ENCODE measurements at regions not wholly inside any gene's neighbourhood (a gene's known extent, or its start where the extent isn't known, plus 50 kb on each side); places are given as distances from the start of the nearest gene placed in this dataset.

DNA sequence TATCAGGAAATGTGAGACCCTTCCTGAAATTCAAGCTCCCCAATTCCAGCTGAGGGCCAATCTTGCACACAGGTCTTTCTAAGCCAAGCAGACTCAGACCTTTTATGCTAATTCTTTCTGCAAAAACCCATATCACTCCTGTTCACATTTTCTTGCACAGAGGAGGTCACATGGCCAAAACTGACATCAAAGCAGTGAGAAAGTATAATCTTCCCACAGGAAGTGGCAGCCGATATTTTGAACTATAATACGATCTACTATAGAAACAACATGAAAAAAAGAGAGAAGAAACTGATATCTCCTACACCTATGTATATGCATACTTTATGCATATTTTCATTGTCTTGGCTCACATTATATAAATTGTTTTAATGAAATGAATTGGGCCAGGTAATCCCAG, 132.9 kb upstream of the SSTR1 start:
- H3K4me1 ChIP-seq: no peaks in the 10 kb centered on the region
- H3K4me3 ChIP-seq: no peak overlapping the region
- H3K36me3 ChIP-seq (replicated peaks): no peaks in the 10 kb centered on the region
- in situ Hi-C loops (cut with MboI; ENCODE audit: low sequenced_read_pairs): no loop called here
- H3K9me3 ChIP-seq: no peaks in the 10 kb centered on the region
- H3K27me3 ChIP-seq (ENCODE audit: low read depth): no peaks in the 10 kb centered on the region
- DNase-seq (ENCODE audit: low spot score in 2 of 2): no peak

DNA sequence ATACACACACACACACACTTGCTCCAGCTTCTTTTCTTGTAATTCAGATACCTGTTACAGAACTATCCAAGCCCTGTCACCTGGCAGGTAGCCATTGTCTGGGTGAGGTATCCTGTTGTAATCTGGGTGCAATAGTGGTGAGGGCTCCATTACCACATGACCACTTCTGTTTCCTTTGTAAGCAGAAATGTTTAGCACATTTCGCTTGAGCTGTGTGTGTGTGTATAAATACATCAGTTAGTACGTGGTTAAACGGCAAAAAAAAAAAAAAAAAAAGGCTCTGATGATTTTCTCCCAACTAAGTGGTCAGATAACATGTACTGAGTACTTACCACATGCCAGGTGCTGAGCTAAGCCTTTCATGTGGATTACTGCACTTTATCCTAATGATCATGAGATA, 129.3 kb upstream of the SSTR1 start:
- H3K36me3 ChIP-seq (replicated peaks): no peaks in the 10 kb centered on the region
- no peaks in the 10 kb centered on the region for H3K9me3 ChIP-seq
- H3K4me3 ChIP-seq: no peak overlapping the region
- H3K4me1 ChIP-seq: no peaks in the 10 kb centered on the region
- no peak for DNase-seq (ENCODE audit: low spot score in 2 of 2)
- no peaks in the 10 kb centered on the region for H3K27me3 ChIP-seq (ENCODE audit: low read depth)
- in situ Hi-C loops (cut with MboI; ENCODE audit: low sequenced_read_pairs): no loop called here

DNA sequence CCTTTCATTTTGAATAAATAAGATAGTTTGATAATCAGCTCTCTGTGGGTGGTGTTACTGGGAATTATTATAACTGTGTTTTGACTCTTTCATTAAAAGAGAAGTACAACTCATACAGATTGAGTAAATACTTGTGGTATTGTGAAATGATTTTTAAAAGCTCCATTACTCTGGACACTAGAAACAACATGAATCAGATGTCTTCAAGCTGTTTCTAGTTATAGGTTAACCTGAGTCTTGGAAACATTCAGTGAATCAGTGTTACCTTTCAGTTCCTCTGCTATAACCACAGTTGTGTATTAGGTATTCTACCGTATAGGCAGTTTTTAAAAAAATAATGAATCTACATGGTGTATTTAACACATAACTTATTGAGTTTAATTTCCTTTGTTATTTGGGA, 128.4 kb upstream of the SSTR1 start:
- DNase-seq (ENCODE audit: low spot score in 2 of 2): no peak
- H3K36me3 ChIP-seq (replicated peaks): no peaks in the 10 kb centered on the region
- H3K9me3 ChIP-seq: no peaks in the 10 kb centered on the region
- in situ Hi-C loops (cut with MboI; ENCODE audit: low sequenced_read_pairs): no loop called here
- H3K4me1 ChIP-seq: no peaks in the 10 kb centered on the region
- no peaks in the 10 kb centered on the region for H3K27me3 ChIP-seq (ENCODE audit: low read depth)
- H3K4me3 ChIP-seq: no peak overlapping the region

DNA sequence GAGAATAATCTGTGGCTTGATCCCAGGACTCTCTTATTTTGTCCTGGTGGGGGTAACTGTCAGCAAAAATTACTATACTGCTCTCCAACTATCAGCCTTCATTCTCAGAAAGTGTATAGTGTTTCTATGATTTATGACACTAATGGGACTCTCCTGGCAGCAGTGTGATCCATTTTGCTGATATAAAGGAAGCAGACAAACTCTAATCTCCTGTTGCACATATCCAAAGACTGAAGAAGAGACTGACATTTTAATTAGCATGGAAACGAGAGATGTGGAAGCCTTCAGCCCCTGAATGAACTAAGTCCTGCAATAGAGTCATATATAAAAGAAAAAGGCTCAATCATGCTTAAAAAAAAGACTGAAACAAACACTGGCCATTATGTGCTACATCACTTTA, 127.8 kb upstream of the SSTR1 start:
- Histone ChIP-seq H3K4me1 (no peaks in the 10 kb centered on the region), H3K4me3 (no peak overlapping the region), H3K9me3 (no peaks in the 10 kb centered on the region), H3K36me3 (replicated peaks) (no peaks in the 10 kb centered on the region), H3K27me3 (ENCODE audit: low read depth) (no peaks in the 10 kb centered on the region)
- in situ Hi-C loops (cut with MboI; ENCODE audit: low sequenced_read_pairs): no loop called here
- no peak for DNase-seq (ENCODE audit: low spot score in 2 of 2)

DNA sequence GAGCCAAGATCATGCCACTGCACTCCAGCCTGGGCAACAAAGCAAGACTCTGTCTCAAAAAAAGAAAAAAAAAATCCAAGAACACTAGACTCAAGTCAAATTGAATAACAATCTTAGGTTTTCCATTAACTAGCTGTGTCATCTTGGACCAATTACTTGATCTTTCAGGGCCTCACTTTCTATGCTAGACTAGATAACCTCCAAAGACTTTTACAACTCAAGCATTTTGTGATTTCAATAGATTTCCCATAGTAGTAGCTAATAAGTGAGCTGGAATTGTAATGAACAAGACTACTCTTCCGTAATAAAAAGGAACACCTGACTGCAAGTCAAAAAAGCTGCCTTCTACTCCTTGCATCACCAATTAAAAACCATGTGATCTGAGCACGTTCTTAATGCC, 127.0 kb upstream of the SSTR1 start:
- Histone ChIP-seq H3K9me3 (no peaks in the 10 kb centered on the region), H3K4me1 (no peaks in the 10 kb centered on the region), H3K27me3 (ENCODE audit: low read depth) (no peaks in the 10 kb centered on the region), H3K4me3 (no peak overlapping the region), H3K36me3 (replicated peaks) (no peaks in the 10 kb centered on the region)
- DNase-seq (ENCODE audit: low spot score in 2 of 2): no peak
- in situ Hi-C loops (cut with MboI; ENCODE audit: low sequenced_read_pairs): no loop called here

DNA sequence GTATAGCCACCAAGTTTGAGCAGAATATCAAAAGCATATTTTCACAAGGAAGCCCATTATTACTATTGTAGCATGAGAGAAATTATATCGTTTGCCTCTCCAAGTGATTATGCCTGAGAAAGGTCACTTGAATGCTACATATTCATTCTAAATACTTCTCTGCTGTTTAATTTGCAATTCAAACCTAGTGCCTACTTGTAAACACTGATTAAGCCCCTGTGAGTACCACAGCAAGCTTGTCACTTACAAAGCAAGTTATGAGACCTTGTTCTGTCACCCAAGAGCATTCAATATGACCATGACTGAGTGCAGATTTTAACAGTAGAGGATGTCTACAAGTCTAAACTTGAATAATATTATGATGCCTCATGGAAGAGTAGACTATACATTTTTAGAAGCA, 124.7 kb upstream of the SSTR1 start:
- H3K4me1 ChIP-seq: no peaks in the 10 kb centered on the region
- no peaks in the 10 kb centered on the region for H3K9me3 ChIP-seq
- H3K36me3 ChIP-seq (replicated peaks): no peaks in the 10 kb centered on the region
- in situ Hi-C loops (cut with MboI; ENCODE audit: low sequenced_read_pairs): no loop called here
- no peak for DNase-seq (ENCODE audit: low spot score in 2 of 2)
- no peaks in the 10 kb centered on the region for H3K27me3 ChIP-seq (ENCODE audit: low read depth)
- no peak overlapping the region for H3K4me3 ChIP-seq

DNA sequence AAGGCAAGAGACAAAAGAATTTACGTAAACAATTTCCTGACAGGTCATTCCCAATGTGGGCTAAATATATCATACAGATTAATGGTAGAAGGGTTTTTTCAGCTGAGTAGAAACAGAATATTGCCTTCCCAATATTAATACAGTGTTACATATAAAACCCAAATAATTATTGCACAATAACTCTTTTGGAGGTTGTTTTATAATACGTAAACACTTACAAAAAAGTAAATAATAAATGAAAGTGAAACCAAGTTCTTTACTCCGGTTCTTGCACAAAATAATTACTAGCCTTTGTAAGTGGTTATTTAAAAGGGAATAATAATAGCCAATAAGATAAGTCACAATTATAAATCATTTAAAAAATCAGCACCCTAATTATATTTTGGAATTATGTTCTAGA, 118.6 kb upstream of the SSTR1 start:
- Histone ChIP-seq H3K4me3 (no peak overlapping the region), H3K4me1 (no peaks in the 10 kb centered on the region), H3K36me3 (replicated peaks) (no peaks in the 10 kb centered on the region), H3K27me3 (ENCODE audit: low read depth) (no peaks in the 10 kb centered on the region), H3K9me3 (no peaks in the 10 kb centered on the region; the same call in 1 of the 2 replicates)
- in situ Hi-C loops (cut with MboI; ENCODE audit: low sequenced_read_pairs): no loop called here
- DNase-seq (ENCODE audit: low spot score in 2 of 2): no peak

DNA sequence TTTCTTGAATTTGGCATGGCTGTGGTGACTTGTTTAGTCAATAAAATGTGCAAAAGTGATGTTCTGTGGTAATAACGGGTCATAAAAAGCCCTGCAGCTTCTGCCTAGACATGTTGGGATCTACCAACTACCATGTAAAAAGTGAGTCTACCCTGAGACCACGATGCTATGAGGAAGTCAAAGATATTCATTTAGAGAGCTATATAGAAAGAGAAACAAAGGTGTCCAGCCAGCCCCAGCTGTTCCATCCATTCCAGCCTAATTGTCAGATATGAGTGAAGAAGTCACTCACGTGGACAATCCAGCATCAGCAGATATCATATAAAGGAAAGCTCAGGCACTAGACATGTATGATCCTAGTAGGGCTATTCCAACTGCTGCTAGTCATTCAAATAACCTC, 117.2 kb upstream of the SSTR1 start:
- H3K27me3 ChIP-seq (ENCODE audit: low read depth): no peaks in the 10 kb centered on the region
- in situ Hi-C loops (cut with MboI; ENCODE audit: low sequenced_read_pairs): no loop called here
- no peaks in the 10 kb centered on the region; the same call in 1 of the 2 replicates for H3K9me3 ChIP-seq
- H3K36me3 ChIP-seq (replicated peaks): no peaks in the 10 kb centered on the region
- no peak for DNase-seq (ENCODE audit: low spot score in 2 of 2)
- H3K4me1 ChIP-seq: no peaks in the 10 kb centered on the region
- no peak overlapping the region for H3K4me3 ChIP-seq

DNA sequence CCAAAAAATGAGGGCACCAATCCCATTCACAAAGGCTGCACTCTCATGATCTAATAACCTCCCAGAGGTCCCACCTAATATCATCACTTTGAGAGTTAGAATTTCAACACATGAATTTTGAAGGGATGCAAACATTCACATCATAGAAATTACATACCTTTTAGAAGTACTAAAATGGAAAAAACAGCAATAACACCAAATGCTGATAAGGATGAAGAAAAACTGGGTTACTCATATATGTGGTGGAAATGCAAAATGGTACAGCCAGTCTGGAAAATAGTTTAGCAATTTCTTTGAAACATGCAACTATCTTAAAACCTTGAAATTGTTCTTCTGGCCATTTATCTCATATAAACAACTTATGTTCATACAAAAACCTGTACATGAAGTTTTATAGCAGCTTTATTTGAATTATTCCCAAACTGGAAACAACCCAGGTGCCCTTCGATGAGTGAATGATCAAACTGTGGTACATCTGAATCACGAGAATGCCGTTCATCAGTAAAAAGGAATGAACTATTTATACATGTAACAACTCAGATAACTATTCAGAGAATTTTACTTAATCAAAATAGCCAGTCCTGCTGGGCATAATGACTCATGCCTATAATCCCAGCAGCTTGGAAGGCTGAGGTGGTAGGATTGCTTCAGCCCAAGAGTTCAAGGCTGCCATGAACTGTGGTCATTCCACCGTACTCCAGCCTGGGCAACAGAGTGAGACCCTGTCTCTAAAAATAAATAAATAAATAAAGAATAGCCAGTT, 109.4 kb upstream of the SSTR1 start:
- Histone ChIP-seq H3K4me1 (no peaks in the 10 kb centered on the region), H3K4me3 (no peak overlapping the region), H3K9me3 (no peaks in the 10 kb centered on the region), H3K36me3 (replicated peaks) (no peaks in the 10 kb centered on the region), H3K27me3 (ENCODE audit: low read depth) (no peaks in the 10 kb centered on the region)
- DNase-seq (ENCODE audit: low spot score in 2 of 2): no peak
- in situ Hi-C loops (cut with MboI; ENCODE audit: low sequenced_read_pairs): no loop called here

DNA sequence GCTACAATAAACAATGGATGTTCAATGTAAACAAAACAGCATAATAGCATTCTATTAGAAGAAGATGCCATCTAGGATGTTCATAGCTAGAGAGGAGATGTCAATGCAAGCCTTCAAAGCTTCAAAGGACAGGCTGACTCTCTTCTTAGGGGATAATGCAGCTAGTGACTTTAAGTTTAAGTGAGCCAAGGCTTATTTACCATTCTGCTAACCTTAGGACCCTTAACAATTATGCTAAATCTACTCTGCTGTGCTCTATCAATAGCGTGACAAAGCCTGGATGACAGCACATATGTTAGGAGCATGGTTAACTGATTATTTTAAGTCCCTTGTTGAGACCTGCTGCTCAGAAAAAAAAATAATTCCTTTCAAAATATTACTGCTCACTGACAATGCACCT, 106.0 kb upstream of the SSTR1 start:
- in situ Hi-C loops (cut with MboI; ENCODE audit: low sequenced_read_pairs): no loop called here
- H3K36me3 ChIP-seq (replicated peaks): no peaks in the 10 kb centered on the region
- no peaks in the 10 kb centered on the region for H3K4me1 ChIP-seq
- DNase-seq (ENCODE audit: low spot score in 2 of 2): no peak
- no peaks in the 10 kb centered on the region for H3K27me3 ChIP-seq (ENCODE audit: low read depth)
- H3K9me3 ChIP-seq: no peaks in the 10 kb centered on the region
- no peak overlapping the region for H3K4me3 ChIP-seq

DNA sequence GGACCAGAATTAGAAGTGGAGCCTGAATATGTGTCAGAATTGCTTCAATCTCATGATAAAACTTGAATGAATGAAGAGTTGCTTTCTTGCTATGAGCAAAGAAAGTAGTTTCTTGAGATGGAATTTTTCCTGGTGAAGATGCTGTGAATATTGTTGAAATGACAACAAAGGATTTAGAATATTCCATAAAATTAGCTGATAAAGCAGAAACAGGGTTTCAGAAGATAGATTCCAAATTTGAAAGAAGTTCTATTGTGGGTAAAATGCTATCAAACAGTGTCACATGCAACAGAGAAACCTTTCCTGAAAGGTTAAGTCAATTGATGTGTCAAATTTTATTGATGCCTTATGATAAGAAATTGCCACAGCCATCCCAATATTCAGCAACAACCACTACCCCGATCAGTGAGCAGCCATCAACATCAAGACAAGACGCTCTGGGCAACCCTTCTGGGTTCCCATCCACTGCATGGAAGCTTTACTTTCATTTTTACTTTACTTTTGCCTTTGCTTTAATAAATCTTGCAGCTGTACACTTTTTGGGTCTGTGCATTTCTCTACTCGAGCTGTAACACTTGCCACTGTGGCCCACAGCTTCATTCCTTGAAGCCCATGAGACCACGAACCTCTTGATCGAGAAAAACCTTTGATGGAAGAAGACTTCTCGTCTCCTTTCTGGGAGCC, 104.0 kb upstream of the SSTR1 start:
- no peak for DNase-seq (ENCODE audit: low spot score in 2 of 2)
- no peak overlapping the region for H3K4me3 ChIP-seq
- H3K36me3 ChIP-seq (replicated peaks): no peaks in the 10 kb centered on the region
- H3K4me1 ChIP-seq: no peaks in the 10 kb centered on the region
- H3K9me3 ChIP-seq: peaks cover 3% of the 10 kb centered on the region; the same call in 1 of the 2 replicates
- no peaks in the 10 kb centered on the region for H3K27me3 ChIP-seq (ENCODE audit: low read depth)
- in situ Hi-C loops (cut with MboI; ENCODE audit: low sequenced_read_pairs): no loop called here

DNA sequence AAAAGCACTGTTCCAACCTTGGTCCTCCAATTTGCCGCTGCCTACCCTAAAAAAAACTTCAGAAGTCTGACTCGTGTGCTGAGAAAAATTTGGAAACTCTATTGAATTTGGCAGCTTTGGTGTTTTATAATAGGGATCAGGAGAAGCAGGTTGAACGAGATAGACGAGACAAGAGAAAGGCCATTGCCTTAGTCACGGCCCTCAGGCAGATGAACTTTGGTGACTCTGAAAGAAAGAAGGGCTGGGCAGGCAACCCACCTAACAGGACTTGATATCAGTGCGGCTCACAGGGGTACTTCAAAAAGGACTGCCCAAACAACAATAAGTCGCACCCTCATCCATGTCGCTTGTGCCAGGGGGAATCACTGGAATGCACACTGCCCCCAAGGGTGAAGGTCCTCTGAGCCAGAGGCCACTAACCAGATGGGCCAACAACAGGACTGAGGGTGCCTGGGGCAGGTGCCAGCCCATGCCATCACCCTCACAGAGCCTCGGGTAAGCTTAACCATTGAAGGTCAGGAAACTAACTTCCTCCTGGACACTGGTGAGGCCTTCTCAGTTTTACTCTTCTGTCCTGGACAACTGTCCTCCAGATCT, 102.5 kb upstream of the SSTR1 start:
- Histone ChIP-seq H3K9me3 (peaks cover 3% of the 10 kb centered on the region; the same call in 1 of the 2 replicates), H3K36me3 (replicated peaks) (no peaks in the 10 kb centered on the region), H3K4me3 (no peak overlapping the region), H3K4me1 (no peaks in the 10 kb centered on the region), H3K27me3 (ENCODE audit: low read depth) (no peaks in the 10 kb centered on the region)
- in situ Hi-C loops (cut with MboI; ENCODE audit: low sequenced_read_pairs): no loop called here
- DNase-seq (ENCODE audit: low spot score in 2 of 2): no peak

DNA sequence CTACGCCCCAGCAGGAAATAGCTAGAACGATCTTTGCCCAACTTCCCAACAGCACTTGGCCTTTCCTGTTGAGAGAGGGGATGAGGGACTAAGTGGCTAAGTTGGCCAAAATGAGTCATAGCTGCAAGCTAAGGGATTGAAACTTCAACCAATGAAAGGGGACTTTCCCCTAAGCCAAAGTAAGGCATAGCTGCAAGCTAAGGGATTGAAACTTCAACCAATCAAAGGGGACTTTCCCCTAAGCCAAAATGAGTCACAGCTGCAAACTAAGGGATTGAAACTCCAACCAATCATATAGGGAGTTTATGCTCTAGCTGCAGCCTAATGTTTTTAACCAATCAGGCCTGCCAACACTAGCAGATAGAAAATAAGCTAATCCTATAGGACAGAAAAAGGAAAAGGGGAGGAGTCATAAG, 100.5 kb upstream of the SSTR1 start:
- no peaks in the 10 kb centered on the region for H3K36me3 ChIP-seq (replicated peaks)
- no peak overlapping the region for H3K4me3 ChIP-seq
- peaks cover 3% of the 10 kb centered on the region; the same call in 1 of the 2 replicates for H3K9me3 ChIP-seq
- no peaks in the 10 kb centered on the region for H3K27me3 ChIP-seq (ENCODE audit: low read depth)
- no peaks in the 10 kb centered on the region for H3K4me1 ChIP-seq
- in situ Hi-C loops (cut with MboI; ENCODE audit: low sequenced_read_pairs): no loop called here
- DNase-seq (ENCODE audit: low spot score in 2 of 2): no peak

DNA sequence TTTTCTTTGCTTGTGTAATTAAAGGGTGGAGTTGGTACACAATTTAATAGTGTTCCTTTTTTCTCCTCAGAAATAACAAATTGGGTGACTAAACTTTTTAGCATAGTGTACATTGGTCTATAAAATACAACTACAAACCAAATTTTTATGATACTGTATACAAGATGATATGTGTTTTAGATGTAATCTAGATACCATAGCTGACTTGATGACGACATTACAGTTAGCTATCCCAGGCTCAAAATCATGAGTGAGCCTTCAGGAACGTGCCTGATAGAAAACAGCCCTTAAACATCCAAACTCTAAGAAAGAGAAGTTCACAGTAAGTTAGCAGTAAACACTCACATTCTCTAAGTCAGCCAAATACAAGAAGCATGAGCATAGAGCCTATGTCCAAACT, 99.0 kb upstream of the SSTR1 start:
- Histone ChIP-seq H3K4me1 (no peaks in the 10 kb centered on the region), H3K9me3 (peaks cover 3% of the 10 kb centered on the region; the same call in 1 of the 2 replicates), H3K4me3 (no peak overlapping the region), H3K27me3 (ENCODE audit: low read depth) (no peaks in the 10 kb centered on the region), H3K36me3 (replicated peaks) (no peaks in the 10 kb centered on the region)
- in situ Hi-C loops (cut with MboI; ENCODE audit: low sequenced_read_pairs): no loop called here
- DNase-seq (ENCODE audit: low spot score in 2 of 2): no peak
